HT1080 (cell line): ENCODE measurements at regions not wholly inside any gene's neighbourhood (a gene's known extent, or its start where the extent isn't known, plus 50 kb on each side); places are given as distances from the start of the nearest gene placed in this dataset.
"Not testable (repeated sequence)": the region's sequence is repeated elsewhere in the genome, so short reads cannot be mapped to it uniquely, and the experiment has no call there.

Experiments
- DNase-seq: peaks from one replicate; pipeline ENCODE4 v3.0.0-alpha.2; 2015; ENCODE audit warnings: low read depth

DNA sequence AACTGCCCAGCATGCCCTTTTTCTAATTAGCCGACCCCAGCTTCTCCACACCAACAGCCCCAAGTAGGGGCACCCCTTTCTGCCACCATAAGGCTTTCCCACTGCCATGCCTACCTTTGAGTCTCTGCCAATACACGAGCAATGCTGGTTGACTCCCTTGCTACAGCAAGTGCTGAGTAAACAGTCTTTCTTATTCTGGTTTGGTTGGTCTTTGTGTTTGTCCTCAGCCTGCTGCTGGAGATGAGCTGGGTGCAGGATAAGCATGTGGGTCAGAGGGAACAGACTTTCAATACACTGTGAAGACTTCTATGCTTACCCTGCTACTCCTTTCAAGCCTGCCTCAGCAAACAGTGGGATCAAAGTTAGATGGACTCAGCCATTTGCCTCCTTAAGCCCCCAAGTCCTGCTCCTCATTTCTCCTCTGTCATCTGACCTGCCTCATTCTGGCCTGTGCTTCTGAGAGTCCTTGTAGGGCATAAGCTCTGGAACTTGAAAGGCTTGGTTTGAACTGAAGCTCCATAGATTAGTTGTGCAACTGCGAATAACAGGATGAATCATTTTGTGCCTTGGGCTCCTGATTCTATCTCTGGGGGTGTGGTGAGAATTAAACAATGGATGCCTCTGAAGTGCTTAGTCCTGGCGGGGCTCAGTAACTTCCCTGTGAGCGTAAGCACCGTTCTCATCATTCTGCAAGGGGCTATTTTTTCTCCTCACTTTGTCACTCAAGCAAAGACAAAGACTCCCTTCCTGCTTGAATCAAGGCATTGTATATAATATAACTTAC, 533.8 kb upstream of the DPP6 start:
- peak; percentile 35 for DNase-seq

DNA sequence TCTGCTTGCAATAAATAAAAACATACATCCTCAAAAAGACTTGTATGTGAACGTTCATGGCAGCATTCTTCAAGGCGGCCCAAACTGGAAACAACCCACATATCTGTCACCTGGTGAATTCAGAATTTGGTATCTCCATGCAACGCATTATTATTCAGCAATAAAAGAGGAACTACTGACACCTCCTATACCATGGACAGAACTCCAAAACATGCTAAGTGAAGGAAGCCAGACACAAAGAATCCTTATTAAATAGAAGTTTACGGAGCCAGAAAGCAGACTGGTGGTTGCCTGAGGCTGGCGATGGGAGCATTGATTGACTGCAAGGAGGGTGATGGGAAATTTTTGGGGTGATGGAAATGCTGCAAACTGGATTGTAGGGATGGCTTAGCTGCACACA, 530.8 kb upstream of the DPP6 start:
- DNase-seq: no peak

DNA sequence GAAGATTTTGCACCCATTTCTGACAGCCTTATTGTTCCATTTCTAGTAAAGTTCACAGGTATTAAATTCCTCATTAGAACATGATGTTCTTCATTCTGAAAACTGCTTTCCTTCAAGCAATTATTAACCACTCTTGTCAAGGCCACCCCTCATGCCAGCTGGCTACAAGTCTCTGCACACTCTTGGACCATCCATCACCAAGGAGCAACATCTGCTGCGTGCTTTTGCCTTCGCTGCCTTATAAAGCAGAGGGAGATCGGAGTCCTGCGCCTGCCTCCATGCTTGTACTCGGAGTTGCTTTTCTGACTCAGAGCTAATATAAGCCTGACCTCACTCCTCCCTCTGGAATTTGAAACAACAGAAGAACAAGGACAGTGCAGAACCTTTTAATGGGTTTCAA, 529.9 kb upstream of the DPP6 start:
- no peak for DNase-seq

DNA sequence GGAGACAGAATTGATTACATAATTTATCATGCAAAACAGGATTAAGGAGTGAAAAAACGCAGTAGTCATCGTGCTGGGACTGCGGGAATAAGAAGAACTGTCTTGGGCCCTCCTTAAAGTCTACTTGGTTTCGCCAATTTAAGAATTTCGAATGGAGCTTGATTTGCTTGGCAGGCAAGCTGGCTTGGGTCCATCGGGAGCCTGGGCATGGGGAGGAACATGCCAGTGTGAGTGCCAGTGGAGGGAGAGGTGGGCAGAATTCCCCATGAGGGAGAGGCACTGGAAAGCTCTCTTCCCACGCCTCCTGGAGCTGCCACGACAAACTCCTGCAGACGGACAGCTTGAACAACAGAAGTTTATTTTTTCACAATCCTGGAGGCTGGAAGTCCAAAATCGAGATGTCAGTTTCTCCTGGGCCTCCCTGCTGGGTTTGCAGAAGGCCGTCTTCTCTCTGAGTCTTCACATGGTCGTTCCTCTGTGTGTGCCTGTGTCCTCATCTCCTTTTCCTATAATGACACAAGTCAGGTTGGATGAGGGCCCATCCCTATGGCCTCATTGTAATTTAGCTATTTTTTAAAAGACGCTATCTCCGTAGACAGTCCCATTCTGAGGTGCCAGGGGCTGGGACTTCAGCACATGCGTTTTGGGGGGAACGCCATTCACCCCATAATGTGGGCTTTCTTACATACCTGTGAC, 528.7 kb upstream of the DPP6 start:
- DNase-seq: no peak

DNA sequence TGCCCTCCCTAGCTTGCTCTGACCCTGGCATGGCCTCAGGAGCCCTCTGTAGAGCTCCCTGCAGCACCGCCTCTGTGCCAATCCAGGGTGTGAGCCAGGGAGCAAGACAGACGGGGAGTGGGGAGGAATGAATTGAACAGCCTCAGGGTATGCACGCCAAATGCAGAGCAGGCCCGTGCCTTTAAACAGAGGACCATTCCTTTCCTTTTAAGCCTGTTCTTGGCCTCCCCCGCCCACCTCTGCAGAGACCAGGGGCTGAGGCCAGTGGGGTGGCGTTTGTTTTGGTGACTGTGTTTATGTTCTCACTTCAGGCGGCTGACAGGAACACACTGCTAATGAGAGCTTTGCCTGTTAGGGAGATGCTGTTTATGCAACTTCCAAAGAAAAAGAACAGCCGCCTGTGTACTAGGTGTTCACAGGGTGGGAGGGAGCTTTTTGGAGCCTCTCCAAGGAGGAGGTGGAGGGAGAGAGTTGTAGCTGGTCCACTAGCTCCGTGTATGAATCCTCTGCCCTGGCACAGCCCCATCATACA, 528.1 kb upstream of the DPP6 start:
- no peak for DNase-seq

DNA sequence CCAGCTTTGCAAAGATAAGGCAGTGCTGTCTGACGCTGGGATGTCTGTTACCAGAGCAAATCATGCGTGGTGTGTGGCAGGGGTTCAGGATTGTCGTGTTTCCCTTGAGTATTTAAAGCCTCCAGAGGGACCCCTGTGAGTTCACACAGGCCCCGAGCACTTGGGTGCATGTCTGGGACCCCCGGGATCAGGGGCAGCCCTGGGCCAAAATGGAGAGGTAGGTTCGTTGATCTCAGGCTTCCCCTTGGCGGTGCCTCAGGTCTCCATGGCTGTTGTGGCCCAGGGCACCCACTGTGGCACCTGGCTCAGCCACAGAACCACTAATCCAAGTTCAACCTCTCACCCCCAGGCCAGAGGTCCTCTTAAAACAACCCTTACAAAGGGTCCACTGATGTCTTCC, 523.1 kb upstream of the DPP6 start:
- no peak for DNase-seq

DNA sequence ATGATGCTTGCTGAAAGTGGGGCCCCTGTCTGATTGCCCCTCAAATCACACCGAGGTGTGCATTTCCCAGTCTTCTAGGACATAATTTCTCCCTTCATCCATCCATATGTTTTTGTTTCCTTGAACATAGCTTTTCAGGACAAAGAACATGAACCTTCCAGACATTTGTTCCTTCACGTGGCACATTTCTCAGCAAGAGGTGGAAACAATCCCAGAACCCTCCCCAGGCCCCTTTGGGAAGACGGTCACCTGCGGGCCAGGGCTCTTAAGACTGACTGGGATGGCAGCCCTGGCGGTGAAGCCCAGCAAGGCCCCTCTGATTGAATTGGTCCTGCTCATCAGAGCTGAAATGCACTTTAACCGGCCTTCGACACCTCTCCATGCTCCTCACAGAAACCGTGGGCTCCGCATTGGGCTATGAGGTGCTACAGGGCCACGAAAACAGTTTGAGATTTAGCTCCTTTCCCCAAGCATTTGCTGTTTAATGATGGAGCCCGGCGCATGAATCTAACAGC, 522.5 kb upstream of the DPP6 start:
- DNase-seq: no peak

DNA sequence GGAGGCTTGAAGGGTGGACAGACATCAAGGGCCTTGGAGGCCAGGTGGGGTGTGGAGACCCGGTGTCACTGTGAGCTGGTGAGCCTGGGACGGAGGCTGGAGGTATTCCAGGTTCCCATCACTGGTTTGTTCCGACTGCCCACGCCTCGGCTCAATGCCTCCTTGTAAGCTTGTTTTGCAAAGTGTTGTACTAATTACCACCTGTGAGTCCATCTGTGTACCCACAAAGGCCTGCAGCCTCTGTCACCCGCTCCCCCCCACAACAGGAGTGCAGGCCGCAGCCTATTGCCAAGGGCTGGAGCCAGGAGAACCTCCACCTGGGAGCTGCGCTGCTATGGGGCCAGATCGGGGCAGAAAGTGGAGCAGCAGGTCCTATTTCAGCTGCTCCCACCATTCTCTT, 521.8 kb upstream of the DPP6 start:
- no peak for DNase-seq

DNA sequence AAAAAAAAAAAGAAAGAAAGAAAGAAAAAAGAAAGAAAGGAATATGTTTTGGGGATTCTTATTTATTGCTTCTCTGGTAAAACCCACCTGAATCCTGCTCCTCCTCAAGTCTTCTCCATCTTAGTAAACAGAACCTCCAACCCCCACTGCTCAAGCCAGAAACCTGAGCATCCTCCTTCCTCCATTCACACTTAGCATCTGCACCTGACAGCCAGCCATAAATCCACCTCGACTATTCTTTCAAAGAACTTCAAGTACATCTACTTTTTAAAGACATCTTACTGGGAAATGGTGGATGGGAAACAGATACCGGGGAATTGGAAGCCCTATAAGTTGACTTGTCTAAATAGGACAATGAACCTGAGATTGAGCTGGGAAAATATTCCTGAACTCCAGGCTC, 519.9 kb upstream of the DPP6 start:
- DNase-seq: no peak

DNA sequence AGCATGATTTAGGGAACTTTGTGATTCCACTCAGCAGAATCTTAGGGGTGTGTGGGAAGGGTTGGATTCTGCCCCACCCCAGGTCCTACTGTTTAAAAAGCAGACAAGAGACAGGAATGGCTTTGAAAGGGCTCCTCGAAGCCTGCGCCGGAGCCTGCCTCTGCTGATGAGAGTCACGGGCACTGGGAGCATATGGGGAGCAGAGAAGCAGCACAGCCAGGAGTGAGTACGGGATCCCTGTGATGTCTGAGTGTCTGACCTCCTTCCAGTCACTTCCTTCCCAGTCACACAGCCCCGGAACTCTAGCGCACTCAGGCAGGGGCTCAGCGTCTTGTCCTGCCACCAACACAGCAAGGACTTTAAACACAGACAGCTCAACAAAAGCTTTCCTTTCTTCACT, 514.9 kb upstream of the DPP6 start:
- DNase-seq: no peak

DNA sequence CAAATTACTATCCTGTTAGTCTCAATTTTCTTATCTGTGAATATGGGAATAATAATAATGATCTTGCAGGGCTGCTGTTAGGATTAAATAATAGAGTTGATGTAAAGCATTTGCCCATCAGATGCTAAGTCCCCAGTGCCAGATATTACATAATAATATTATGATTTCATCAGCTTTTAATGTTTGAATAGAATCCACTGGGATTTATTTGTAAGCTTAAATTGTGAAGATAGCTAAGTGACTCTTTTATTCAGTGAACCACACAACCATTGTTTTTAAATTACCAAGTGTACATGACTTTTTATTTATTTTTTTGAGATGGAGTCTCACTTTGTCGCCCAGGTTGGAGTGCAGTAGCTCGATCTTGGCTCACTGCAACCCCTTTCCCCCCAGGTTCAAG, 510.3 kb upstream of the DPP6 start:
- DNase-seq: no peak

DNA sequence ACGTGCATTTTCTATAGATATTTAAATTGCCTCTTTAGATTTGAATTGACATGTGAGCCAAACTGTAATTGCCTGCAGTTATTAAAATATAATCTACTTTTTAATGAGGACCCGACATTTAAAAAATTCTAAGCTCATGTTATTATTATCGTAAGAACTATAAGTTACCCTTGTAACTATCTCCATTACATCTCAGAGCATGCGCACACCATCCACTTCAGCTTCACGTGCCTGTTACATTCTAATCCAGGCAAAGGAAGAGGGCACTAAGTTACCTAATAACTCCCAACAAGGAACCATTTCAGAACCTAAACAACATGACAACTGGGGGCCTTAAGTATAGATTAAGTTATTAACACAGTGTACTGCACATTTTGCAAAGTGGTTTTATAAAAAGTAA, 509.0 kb upstream of the DPP6 start:
- no peak for DNase-seq

DNA sequence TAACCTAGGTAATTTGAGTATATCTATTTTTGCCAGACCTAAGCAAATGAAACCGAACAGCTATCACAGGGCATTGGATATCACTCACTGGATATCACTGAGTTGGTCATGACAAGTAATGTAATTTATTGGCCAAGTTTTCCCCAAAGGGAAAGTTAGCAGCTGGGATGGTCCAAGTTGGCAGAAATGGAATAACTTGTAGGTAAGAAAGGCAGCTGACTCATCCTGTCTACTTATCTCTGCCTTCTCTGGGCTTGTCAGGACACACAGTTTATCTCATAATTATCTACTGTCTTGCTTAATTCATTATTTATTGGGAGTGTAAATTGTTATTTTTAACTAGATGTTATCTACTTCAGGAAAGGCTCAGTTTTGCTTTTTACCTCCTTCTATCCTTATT, 502.0 kb upstream of the DPP6 start:
- DNase-seq: no peak

DNA sequence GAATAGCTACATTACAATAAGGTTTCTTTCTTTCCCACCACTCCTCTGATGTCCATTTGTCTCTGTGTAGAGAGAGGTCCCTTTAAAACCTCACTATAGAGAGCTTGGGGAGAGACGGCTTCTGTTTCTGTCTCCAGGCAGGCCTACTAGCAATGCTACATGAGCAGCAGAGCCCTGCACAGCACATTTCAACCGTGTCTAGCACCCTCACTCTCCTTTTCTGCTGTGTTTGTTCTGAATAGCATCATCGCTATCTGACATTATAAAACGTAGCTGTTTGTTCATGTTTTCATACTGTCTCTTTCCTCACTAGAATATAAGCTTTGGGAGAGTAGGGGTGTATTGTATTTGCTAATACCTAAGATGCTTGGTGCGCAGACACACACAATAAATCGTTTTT, 487.8 kb upstream of the DPP6 start:
- DNase-seq: no peak

DNA sequence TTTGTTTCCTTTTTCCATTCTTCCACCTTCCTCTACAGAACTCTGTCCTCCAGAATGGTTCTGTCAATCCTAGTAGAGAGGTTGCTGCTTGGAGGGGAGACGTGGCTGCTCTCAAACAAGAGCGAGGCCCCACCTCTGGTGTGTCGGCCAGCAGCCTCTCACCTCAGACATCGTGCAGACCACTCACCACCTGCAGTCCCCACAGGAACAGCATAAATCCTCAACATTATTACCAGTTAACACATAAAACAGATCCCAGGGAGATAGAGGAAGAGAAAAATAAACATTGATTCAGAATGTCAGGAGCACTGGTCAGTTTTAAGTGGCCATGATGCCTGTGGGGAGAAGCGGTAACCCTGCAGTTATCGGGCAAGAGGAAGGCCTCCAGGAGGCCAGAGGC, 485.9 kb upstream of the DPP6 start:
- no peak for DNase-seq

DNA sequence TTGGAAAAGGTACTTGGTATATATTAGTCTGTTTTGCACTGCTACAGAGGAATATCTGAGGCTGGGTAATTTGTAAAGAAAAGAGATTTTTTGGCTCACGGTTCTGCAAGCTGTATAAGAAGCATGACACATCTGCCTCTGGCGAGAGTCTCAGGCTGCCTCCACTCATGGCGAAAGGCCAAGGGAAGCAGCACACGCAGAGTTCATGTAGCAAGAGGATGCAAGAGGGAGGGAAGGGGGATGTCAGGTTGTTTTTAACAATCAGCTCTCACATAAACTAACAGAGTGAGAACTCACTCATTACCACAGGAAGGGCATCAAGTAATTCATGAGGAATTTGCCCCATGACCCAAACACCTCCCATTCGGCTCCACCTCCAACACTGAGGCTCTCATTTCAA, 484.8 kb upstream of the DPP6 start:
- peak; percentile 57 for DNase-seq

DNA sequence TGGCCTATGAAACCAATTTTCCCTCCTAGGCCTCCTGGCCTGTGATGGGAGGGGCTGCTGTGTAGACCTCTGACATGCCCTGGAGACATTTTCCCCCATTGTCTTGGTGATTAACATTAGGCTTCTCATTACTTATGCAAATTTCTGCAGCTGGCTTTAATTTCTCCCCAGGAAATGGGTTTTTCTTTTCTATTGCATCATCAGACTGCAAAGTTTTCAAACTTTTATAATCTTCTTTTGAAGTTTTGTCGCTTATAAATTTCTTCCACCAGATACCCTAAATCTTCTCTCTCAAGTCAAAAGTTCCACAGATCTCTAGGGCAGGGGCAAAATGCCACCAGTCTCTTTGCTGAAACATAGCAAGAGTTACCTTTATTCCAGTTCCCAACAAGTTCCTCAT, 482.7 kb upstream of the DPP6 start:
- DNase-seq: not testable (repeated sequence)

DNA sequence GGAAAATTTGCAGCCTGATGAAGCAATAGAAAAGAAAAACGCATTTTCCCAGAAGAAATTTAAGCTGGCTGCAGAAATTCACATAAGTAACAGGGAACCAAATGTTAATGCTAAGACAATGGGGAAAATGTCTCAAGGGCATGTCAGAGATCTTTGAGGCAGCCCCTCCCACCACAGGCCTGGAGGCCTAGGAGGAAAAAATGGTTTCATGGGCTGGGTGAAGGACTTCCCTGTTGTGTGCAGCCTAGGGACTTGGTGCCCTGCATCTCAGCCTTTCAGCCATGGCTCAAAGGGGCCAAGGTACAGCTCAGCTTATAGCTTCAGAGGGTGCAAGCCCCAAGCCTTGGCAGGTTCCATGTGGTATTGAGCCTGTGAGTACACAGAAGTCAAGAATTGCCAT, 476.1 kb upstream of the DPP6 start:
- no peak for DNase-seq

DNA sequence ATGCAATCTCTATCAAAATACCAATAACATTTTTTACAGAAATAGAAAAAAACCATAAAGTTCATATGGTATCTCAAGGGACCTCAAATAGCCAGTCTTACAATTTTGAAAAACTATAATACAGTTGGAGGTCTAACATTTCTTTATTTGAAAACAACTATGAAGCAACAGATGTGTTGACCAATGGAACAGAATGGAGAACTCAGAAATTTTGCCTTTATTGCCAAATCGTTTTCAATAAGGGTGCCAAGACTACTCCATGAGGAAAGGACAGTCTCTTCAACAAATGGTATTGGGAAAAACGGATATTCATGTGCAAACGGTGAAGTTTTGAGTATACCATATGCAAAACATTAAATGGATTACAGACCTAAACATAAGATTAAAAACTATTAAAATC, 470.8 kb upstream of the DPP6 start:
- DNase-seq: no peak

DNA sequence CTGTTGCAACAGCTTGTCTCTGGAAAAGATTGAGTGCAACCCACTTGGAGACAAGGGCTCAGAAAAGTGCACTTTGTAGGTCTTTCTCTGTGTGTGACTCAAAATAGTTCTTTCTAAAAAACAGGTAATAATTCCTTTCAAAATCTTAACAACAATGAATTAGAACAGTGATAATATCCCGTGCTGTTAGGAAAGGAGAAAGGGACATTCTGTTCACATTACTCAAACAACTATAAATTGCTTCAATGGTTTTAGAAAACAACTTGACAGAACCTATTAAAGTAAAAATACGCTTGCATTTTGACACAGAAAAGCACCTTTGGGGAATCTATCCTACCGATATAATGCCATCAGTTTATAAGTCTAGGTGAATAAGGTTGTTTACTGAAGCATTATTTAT, 468.1 kb upstream of the DPP6 start:
- no peak for DNase-seq

DNA sequence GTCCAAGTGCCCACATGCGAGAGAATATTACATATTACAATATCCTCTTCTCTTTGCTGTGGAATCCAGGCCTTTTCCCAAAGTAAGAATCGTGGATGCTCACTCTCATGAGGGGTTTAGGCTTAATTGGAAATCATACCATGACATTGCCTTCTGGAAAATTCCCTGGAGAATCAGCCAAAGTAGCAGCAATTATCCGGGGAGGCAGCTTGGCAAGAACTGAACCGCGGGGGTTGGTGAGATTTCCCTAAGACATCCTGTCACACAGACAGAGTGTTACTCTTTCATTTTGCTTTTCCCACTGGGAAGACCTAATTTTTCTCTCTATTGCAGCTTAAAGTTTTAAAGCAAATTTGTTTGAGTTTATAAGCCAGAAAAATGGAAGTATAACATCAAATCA, 463.6 kb upstream of the DPP6 start:
- no peak for DNase-seq

DNA sequence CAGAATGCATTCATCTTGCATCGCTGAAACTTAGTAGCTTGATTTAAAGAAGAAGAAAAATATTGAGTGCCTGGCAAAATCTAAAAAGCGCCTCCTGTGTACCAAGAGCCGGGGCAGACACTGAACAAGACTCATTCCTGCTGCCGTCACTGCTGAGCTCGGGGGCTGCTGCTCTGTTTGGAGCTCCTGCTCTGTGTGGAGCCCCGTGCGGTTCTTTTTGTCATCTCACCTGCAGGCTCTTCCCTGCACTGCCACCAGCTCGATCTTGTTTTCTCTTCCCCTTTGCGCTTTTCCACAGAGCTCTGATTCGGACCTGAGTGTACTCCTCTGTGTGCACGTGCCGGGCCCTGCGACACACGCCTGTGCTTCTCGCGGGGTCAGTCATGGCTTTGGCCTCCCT, 462.1 kb upstream of the DPP6 start:
- no peak for DNase-seq

DNA sequence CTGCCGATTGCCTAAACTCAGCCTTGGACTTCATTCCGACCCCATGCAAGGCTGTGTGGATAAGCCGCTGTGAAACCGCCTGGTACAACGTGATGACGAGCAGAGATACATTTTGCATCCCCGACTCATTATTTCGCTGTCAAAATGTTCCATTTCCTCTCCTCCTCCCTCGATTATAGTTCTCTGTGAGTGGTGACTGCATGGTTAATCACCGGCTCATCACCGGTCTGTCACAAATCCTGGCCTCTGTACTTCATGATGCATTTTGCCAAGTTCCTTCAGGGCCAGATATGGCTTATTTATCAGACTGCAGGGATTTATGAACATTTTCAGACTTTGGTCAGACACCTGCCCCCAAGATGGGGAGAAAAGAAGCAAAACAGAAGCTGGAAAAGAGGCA, 461.6 kb upstream of the DPP6 start:
- DNase-seq: peak; percentile 29
